Sigmoid colon (tissue), 6 donors: ENCODE measurements at regions not wholly inside any gene's neighbourhood (a gene's known extent, or its start where the extent isn't known, plus 50 kb on each side); places are given as distances from the start of the nearest gene placed in this dataset.

Experiments
- DNase-seq: peaks from one replicate; pipeline ENCODE4 v3.0.0-alpha.2; 2019
- H3K27ac ChIP-seq, 4 donors: fragments of 200-600 bp; sonication (generic); one replicate each; pipeline ENCODE4 v1.5.1; 2016 to 2019; ENCODE audit warnings: mild to moderate bottlenecking in 1 of 4
- H3K27me3 ChIP-seq, 3 donors: fragments of 200-600 bp; sonication (generic); one replicate each; pipeline ENCODE4 v1.5.1; 2019; ENCODE audit warnings: mild to moderate bottlenecking in 1 of 3
- H3K36me3 ChIP-seq, 4 donors: fragments of 200-600 bp; sonication (generic); one replicate each; pipeline ENCODE4 v1.5.1; 2016 to 2019
- H3K4me1 ChIP-seq, 4 donors: fragments of 200-600 bp; sonication (generic); one replicate each; pipeline ENCODE4 v1.5.1; 2017 to 2019
- H3K4me3 ChIP-seq, 4 donors: fragments of 200-600 bp; sonication (generic); one replicate each; pipeline ENCODE4 v1.5.1; 2017 to 2019; ENCODE audit warnings: mild to moderate bottlenecking in 2 of 4, moderate library complexity in 1 of 4
- H3K9me3 ChIP-seq, 4 donors: fragments of 200-600 bp in 3 of 4; sonication (generic) in 3 of 4; one replicate each; pipeline versions ENCODE4 v1.5.1 to v1.6.1; 2013 to 2019
- EP300 ChIP-seq, 4 donors: sonication (generic); formaldehyde crosslinking; IDR thresholded peaks; one replicate each; pipeline ENCODE4 v1.6.1; 2017; ENCODE audit warnings: antibody characterized with exemption in 4 of 4
- POLR2A ChIP-seq, 2 donors: fragments of 450-650 bp; IDR thresholded peaks; one replicate each; pipeline ENCODE4 v1.6.1; 2016; ENCODE audit warnings: antibody characterized with exemption in 2 of 2, mild to moderate bottlenecking in 2 of 2, moderate library complexity in 2 of 2
- POLR2AphosphoS5 ChIP-seq, 4 donors: sonication (generic); formaldehyde crosslinking; IDR thresholded peaks; one replicate each; pipeline ENCODE4 v1.6.1; 2017; ENCODE audit warnings: antibody characterized with exemption in 4 of 4
- WGBS, 2 donors: extraction: QIAGEN DNeasy Blood & Tissue Kit; methylation state at CpG; one replicate each; pipeline ENCODE4 v1.1.7; 2013; 5-methylcytosine and 5-hydroxymethylcytosine counted together
- intact Hi-C: fragments of 100-400 bp; cut with DNase I; formaldehyde crosslinking; loops from one replicate; pipeline ENCODE4 v1.15.1; 2023
- TF ChIP-seq, protein P1 (sequence below), 4 experiments: fragments of 450-650 bp in 3 of 4; fragments of 200-600 bp in 1 of 4; IDR thresholded peaks; one replicate each; pipeline ENCODE4 v1.5.1; 2016 to 2019; ENCODE audit warnings: antibody characterized with exemption in 4 of 4, mild to moderate bottlenecking in 3 of 4, moderate library complexity in 2 of 4
- donor health status: healthy with polysubstance abuse.
- donor health status: healthy.

- WGBS, 2 donors, result 50 to 58% methylated on average over 2 of the region's 2 CpGs
- TF ChIP-seq EP300 (IDR thresholded peaks at IDR 0.05), result no peak
- no peak for TF ChIP-seq POLR2AphosphoS5 (IDR thresholded peaks at IDR 0.05)
- TF ChIP-seq POLR2A (IDR thresholded peaks at IDR 0.05), result no peak
- TF ChIP-seq, protein P1, sequence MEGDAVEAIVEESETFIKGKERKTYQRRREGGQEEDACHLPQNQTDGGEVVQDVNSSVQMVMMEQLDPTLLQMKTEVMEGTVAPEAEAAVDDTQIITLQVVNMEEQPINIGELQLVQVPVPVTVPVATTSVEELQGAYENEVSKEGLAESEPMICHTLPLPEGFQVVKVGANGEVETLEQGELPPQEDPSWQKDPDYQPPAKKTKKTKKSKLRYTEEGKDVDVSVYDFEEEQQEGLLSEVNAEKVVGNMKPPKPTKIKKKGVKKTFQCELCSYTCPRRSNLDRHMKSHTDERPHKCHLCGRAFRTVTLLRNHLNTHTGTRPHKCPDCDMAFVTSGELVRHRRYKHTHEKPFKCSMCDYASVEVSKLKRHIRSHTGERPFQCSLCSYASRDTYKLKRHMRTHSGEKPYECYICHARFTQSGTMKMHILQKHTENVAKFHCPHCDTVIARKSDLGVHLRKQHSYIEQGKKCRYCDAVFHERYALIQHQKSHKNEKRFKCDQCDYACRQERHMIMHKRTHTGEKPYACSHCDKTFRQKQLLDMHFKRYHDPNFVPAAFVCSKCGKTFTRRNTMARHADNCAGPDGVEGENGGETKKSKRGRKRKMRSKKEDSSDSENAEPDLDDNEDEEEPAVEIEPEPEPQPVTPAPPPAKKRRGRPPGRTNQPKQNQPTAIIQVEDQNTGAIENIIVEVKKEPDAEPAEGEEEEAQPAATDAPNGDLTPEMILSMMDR (IDR thresholded peaks at IDR 0.05), result no peak
- Histone ChIP-seq H3K27ac (no peak overlapping the region), H3K4me1 (no peaks in the 10 kb centered on the region), H3K9me3 (no peaks in the 10 kb centered on the region), H3K27me3 (no peaks in the 10 kb centered on the region), H3K36me3 (no peaks in the 10 kb centered on the region), H3K4me3 (no peak overlapping the region)
- intact Hi-C loops, result no loop called here
- no peak for DNase-seq
Observed at GRCh38 chr5:91839233-91839632, 456.1 kb upstream of the ARRDC3 start.

- Histone ChIP-seq H3K27ac (no peak overlapping the region), H3K4me3 (no peak overlapping the region), H3K36me3 (no peaks in the 10 kb centered on the region), H3K27me3 (no peaks in the 10 kb centered on the region), H3K4me1 (no peaks in the 10 kb centered on the region), H3K9me3 (no peaks in the 10 kb centered on the region)
- 91 to 94% methylated on average over 5 of the region's 5 CpGs for WGBS, 2 donors
- no peak for TF ChIP-seq POLR2A (IDR thresholded peaks at IDR 0.05)
- TF ChIP-seq EP300 (IDR thresholded peaks at IDR 0.05), result no peak
- TF ChIP-seq, protein P1 (IDR thresholded peaks at IDR 0.05), result no peak
- intact Hi-C loops, result no loop called here
- DNase-seq, result no peak
Observed at GRCh38 chr5:91830361-91830953, 447.3 kb upstream of the ARRDC3 start.

GRCh38 chr5:91825618-91826017 lies 442.5 kb upstream of the ARRDC3 start:
- no peaks in the 10 kb centered on the region for H3K4me1 ChIP-seq
- no peaks in the 10 kb centered on the region for H3K9me3 ChIP-seq
- 62 to 63% methylated on average over 4 of the region's 4 CpGs for WGBS, 2 donors
- H3K4me3 ChIP-seq, result no peak overlapping the region
- no peak for TF ChIP-seq EP300 (IDR thresholded peaks at IDR 0.05)
- no peak for TF ChIP-seq POLR2A (IDR thresholded peaks at IDR 0.05)
- no peak for TF ChIP-seq POLR2AphosphoS5 (IDR thresholded peaks at IDR 0.05)
- TF ChIP-seq, protein P1 (IDR thresholded peaks at IDR 0.05), result no peak
- no peak for DNase-seq
- no peak overlapping the region for H3K27ac ChIP-seq
- H3K27me3 ChIP-seq, result no peaks in the 10 kb centered on the region
- intact Hi-C loops, result no loop called here
- H3K36me3 ChIP-seq, result no peaks in the 10 kb centered on the region

GRCh38 chr5:91824406-91824805 lies 441.3 kb upstream of the ARRDC3 start:
- DNase-seq, result no peak
- 30 to 70% methylated on average over 2 of the region's 2 CpGs for WGBS, 2 donors
- H3K4me1 ChIP-seq, result no peaks in the 10 kb centered on the region
- no peak for TF ChIP-seq EP300 (IDR thresholded peaks at IDR 0.05)
- TF ChIP-seq, protein P1 (IDR thresholded peaks at IDR 0.05), result no peak
- TF ChIP-seq POLR2AphosphoS5 (IDR thresholded peaks at IDR 0.05), result no peak
- no peak overlapping the region for H3K27ac ChIP-seq
- H3K4me3 ChIP-seq, result no peak overlapping the region
- H3K9me3 ChIP-seq, result no peaks in the 10 kb centered on the region
- H3K36me3 ChIP-seq, result no peaks in the 10 kb centered on the region
- no peaks in the 10 kb centered on the region for H3K27me3 ChIP-seq
- intact Hi-C loops, result no loop called here

DNA sequence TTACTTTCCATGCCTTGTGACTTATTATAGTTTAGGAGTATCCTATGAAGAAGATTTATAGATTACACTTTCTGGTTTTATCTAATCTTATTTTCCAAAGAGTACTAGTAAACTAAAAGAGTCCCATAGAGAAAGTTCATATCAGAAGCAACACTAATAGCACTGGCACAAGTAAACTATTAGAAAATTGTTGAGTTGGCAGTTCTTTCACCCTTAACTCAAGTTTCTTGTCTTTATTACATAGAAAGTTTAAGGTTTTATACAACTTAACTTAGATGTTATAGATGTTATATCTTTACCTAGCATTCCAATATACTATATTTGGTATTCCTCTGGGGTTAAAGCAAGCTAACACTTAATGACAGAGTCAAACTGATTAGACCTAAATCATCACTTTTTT lies 437.8 kb upstream of the ARRDC3 start:
- Histone ChIP-seq H3K27ac (no peak overlapping the region), H3K4me1 (no peaks in the 10 kb centered on the region), H3K27me3 (no peaks in the 10 kb centered on the region), H3K9me3 (no peaks in the 10 kb centered on the region), H3K4me3 (no peak overlapping the region), H3K36me3 (no peaks in the 10 kb centered on the region)
- intact Hi-C loops, result no loop called here
- no peak for DNase-seq
- TF ChIP-seq, protein P1 (IDR thresholded peaks at IDR 0.05), result no peak
- no peak for TF ChIP-seq POLR2AphosphoS5 (IDR thresholded peaks at IDR 0.05)
- TF ChIP-seq EP300 (IDR thresholded peaks at IDR 0.05), result no peak
- TF ChIP-seq POLR2A (IDR thresholded peaks at IDR 0.05), result no peak
